T-helper 1 cell treated with Interleukin-12 subunit alpha and Interleukin-12 subunit beta and Interleukin-4 antibody, amounts not matched to agents 30 μg/mL and 1 μg/mL, for 36 hours (primary cell): ENCODE measurements at regions not wholly inside any gene's neighbourhood (a gene's known extent, or its start where the extent isn't known, plus 50 kb on each side); places are given as distances from the start of the nearest gene placed in this dataset.

Source experiments
- H3K27ac Mint-ChIP-seq: one replicate; pipeline ENCODE4 v1.8.0; 2021; ENCODE audit warnings: mild to moderate bottlenecking, mixed read lengths
- H3K27me3 Mint-ChIP-seq: one replicate; pipeline ENCODE4 v1.8.0; 2021; ENCODE audit warnings: low read depth, mixed read lengths
- H3K36me3 Mint-ChIP-seq: one replicate; pipeline ENCODE4 v1.8.0; 2021; ENCODE audit warnings: low read depth, mixed read lengths
- H3K4me1 Mint-ChIP-seq: one replicate; pipeline ENCODE4 v1.8.0; 2021; ENCODE audit warnings: low read depth, mixed read lengths
- H3K4me3 Mint-ChIP-seq: one replicate; pipeline ENCODE4 v1.8.0; 2021; ENCODE audit warnings: mild to moderate bottlenecking, moderate library complexity, mixed read lengths
- H3K9me3 Mint-ChIP-seq: one replicate; pipeline ENCODE4 v1.8.0; 2021; ENCODE audit warnings: mixed read lengths

- no peaks in the 10 kb centered on the region for H3K4me1 Mint-ChIP-seq
- H3K4me3 Mint-ChIP-seq, result no peak overlapping the region
- H3K36me3 Mint-ChIP-seq, result no peaks in the 10 kb centered on the region
- no peaks in the 10 kb centered on the region for H3K27me3 Mint-ChIP-seq
- no peak overlapping the region for H3K27ac Mint-ChIP-seq
- H3K9me3 Mint-ChIP-seq, result no peaks in the 10 kb centered on the region
Observed at GRCh38 chr11:70859180-70859579, 393.2 kb downstream of the SHANK2 start.

GRCh38 chr11:70860888-70861287, 391.5 kb downstream of the SHANK2 start:
- Mint-ChIP-seq H3K27ac (no peak overlapping the region), H3K4me3 (no peak overlapping the region), H3K4me1 (no peaks in the 10 kb centered on the region), H3K9me3 (no peaks in the 10 kb centered on the region), H3K27me3 (no peaks in the 10 kb centered on the region), H3K36me3 (no peaks in the 10 kb centered on the region)

GRCh38 chr11:70861559-70861958, 390.8 kb downstream of the SHANK2 start:
- no peak overlapping the region for H3K4me3 Mint-ChIP-seq
- no peaks in the 10 kb centered on the region for H3K27me3 Mint-ChIP-seq
- no peak overlapping the region for H3K27ac Mint-ChIP-seq
- no peaks in the 10 kb centered on the region for H3K36me3 Mint-ChIP-seq
- H3K4me1 Mint-ChIP-seq, result no peaks in the 10 kb centered on the region
- no peaks in the 10 kb centered on the region for H3K9me3 Mint-ChIP-seq

- Mint-ChIP-seq H3K27me3 (no peaks in the 10 kb centered on the region), H3K27ac (no peak overlapping the region), H3K9me3 (no peaks in the 10 kb centered on the region), H3K4me1 (no peaks in the 10 kb centered on the region), H3K36me3 (no peaks in the 10 kb centered on the region), H3K4me3 (no peak overlapping the region)
Observed at GRCh38 chr11:70862093-70862492, 390.3 kb downstream of the SHANK2 start.

GRCh38 chr11:70863186-70863585, 389.2 kb downstream of the SHANK2 start:
- Mint-ChIP-seq H3K4me1 (no peaks in the 10 kb centered on the region), H3K27ac (no peak overlapping the region), H3K27me3 (no peaks in the 10 kb centered on the region), H3K36me3 (no peaks in the 10 kb centered on the region), H3K9me3 (no peaks in the 10 kb centered on the region), H3K4me3 (no peak overlapping the region)

- Mint-ChIP-seq H3K4me3 (no peak overlapping the region), H3K9me3 (no peaks in the 10 kb centered on the region), H3K36me3 (no peaks in the 10 kb centered on the region), H3K27me3 (no peaks in the 10 kb centered on the region), H3K27ac (no peak overlapping the region), H3K4me1 (no peaks in the 10 kb centered on the region)
Observed at GRCh38 chr11:70863993-70864392, 388.4 kb downstream of the SHANK2 start.

- H3K4me1 Mint-ChIP-seq, result no peaks in the 10 kb centered on the region
- H3K9me3 Mint-ChIP-seq, result no peaks in the 10 kb centered on the region
- no peaks in the 10 kb centered on the region for H3K36me3 Mint-ChIP-seq
- no peak overlapping the region for H3K27ac Mint-ChIP-seq
- no peak overlapping the region for H3K4me3 Mint-ChIP-seq
- H3K27me3 Mint-ChIP-seq, result no peaks in the 10 kb centered on the region
Observed at GRCh38 chr11:70865356-70865755, 387.0 kb downstream of the SHANK2 start.

- no peak overlapping the region for H3K4me3 Mint-ChIP-seq
- no peaks in the 10 kb centered on the region for H3K36me3 Mint-ChIP-seq
- no peaks in the 10 kb centered on the region for H3K27me3 Mint-ChIP-seq
- H3K4me1 Mint-ChIP-seq, result no peaks in the 10 kb centered on the region
- H3K9me3 Mint-ChIP-seq, result no peaks in the 10 kb centered on the region
- no peak overlapping the region for H3K27ac Mint-ChIP-seq
Observed at GRCh38 chr11:70866834-70867233, 385.5 kb downstream of the SHANK2 start.

GRCh38 chr11:70867281-70868047, 384.9 kb downstream of the SHANK2 start:
- Mint-ChIP-seq H3K36me3 (no peaks in the 10 kb centered on the region), H3K9me3 (no peaks in the 10 kb centered on the region), H3K27ac (no peak overlapping the region), H3K4me3 (no peak overlapping the region), H3K27me3 (no peaks in the 10 kb centered on the region), H3K4me1 (no peaks in the 10 kb centered on the region)

GRCh38 chr11:70868341-70868885, 384.0 kb downstream of the SHANK2 start:
- Mint-ChIP-seq H3K36me3 (no peaks in the 10 kb centered on the region), H3K27me3 (no peaks in the 10 kb centered on the region), H3K4me1 (no peaks in the 10 kb centered on the region), H3K27ac (no peak overlapping the region), H3K4me3 (no peak overlapping the region), H3K9me3 (no peaks in the 10 kb centered on the region)

- no peaks in the 10 kb centered on the region for H3K27me3 Mint-ChIP-seq
- no peaks in the 10 kb centered on the region for H3K4me1 Mint-ChIP-seq
- no peaks in the 10 kb centered on the region for H3K36me3 Mint-ChIP-seq
- no peak overlapping the region for H3K4me3 Mint-ChIP-seq
- no peaks in the 10 kb centered on the region for H3K9me3 Mint-ChIP-seq
- H3K27ac Mint-ChIP-seq, result no peak overlapping the region
Observed at GRCh38 chr11:70869054-70869453, 383.3 kb downstream of the SHANK2 start.

- Mint-ChIP-seq H3K27ac (no peak overlapping the region), H3K9me3 (no peaks in the 10 kb centered on the region), H3K36me3 (no peaks in the 10 kb centered on the region), H3K27me3 (no peaks in the 10 kb centered on the region), H3K4me3 (no peak overlapping the region), H3K4me1 (no peaks in the 10 kb centered on the region)
Observed at GRCh38 chr11:70871881-70872280, 380.5 kb downstream of the SHANK2 start.

GRCh38 chr11:70872299-70872698, 380.1 kb downstream of the SHANK2 start:
- H3K4me3 Mint-ChIP-seq, result no peak overlapping the region
- no peaks in the 10 kb centered on the region for H3K36me3 Mint-ChIP-seq
- no peaks in the 10 kb centered on the region for H3K4me1 Mint-ChIP-seq
- H3K27ac Mint-ChIP-seq, result no peak overlapping the region
- H3K9me3 Mint-ChIP-seq, result no peaks in the 10 kb centered on the region
- no peaks in the 10 kb centered on the region for H3K27me3 Mint-ChIP-seq

GRCh38 chr11:70872955-70873735, 379.2 kb downstream of the SHANK2 start:
- Mint-ChIP-seq H3K27me3 (no peaks in the 10 kb centered on the region), H3K4me3 (no peak overlapping the region), H3K36me3 (no peaks in the 10 kb centered on the region), H3K27ac (no peak overlapping the region), H3K9me3 (no peaks in the 10 kb centered on the region), H3K4me1 (no peaks in the 10 kb centered on the region)
